AG09309 (cell line): ENCODE measurements at regions not wholly inside any gene's neighbourhood (a gene's known extent, or its start where the extent isn't known, plus 50 kb on each side); places are given as distances from the start of the nearest gene placed in this dataset.

Source experiments
- DNase-seq: peaks from one replicate; pipeline ENCODE4 v3.0.0-alpha.2; 2010; ENCODE audit warnings: low read depth
- H3K4me3 ChIP-seq: 2 replicates; pipeline ENCODE4 v1.5.1; 2011; ENCODE audit warnings: mild to moderate bottlenecking, low read depth, low read length, moderate library complexity; ENCODE audit not compliant: control insufficient read depth
- CTCF ChIP-seq: IDR thresholded peaks from 2 replicates; pipeline ENCODE4 v1.5.1; 2011; ENCODE audit warnings: mild to moderate bottlenecking, low read depth, low read length, inconsistent platforms; ENCODE audit not compliant: insufficient read depth, control insufficient read depth; ENCODE audit errors: missing control alignments

- no peak for TF ChIP-seq CTCF
- DNase-seq, result no peak
- no peak overlapping the region for H3K4me3 ChIP-seq
Observed at GRCh38 chr9:103530934-103531333, 535.8 kb downstream of the CYLC2 start.

- DNase-seq, result no peak
- no peak for TF ChIP-seq CTCF
- no peak overlapping the region for H3K4me3 ChIP-seq
Observed at GRCh38 chr9:103533318-103533717, 538.2 kb downstream of the CYLC2 start.

- TF ChIP-seq CTCF, result no peak
- H3K4me3 ChIP-seq, result no peak overlapping the region
Observed at GRCh38 chr9:103537426-103537825, 542.3 kb downstream of the CYLC2 start.

GRCh38 chr9:103545260-103545659 lies 548.8 kb upstream of the SMC2 start:
- no peak overlapping the region for H3K4me3 ChIP-seq
- TF ChIP-seq CTCF, result no peak
- DNase-seq, result no peak

More at GRCh38 chr9:103537426-103537825, 542.3 kb downstream of the CYLC2 start:
- DNase-seq, result no peak

GRCh38 chr9:103552712-103553111 lies 541.4 kb upstream of the SMC2 start:
- TF ChIP-seq CTCF, result no peak
- no peak overlapping the region for H3K4me3 ChIP-seq
- DNase-seq, result no peak

- no peak overlapping the region for H3K4me3 ChIP-seq
- no peak for TF ChIP-seq CTCF
- no peak for DNase-seq
Observed at GRCh38 chr9:103574056-103574455, 520.1 kb upstream of the SMC2 start.

- DNase-seq, result no peak
- no peak for TF ChIP-seq CTCF
- no peak overlapping the region for H3K4me3 ChIP-seq
Observed at GRCh38 chr9:103586721-103587120, 507.4 kb upstream of the SMC2 start.
